ENCODE measurements at regions not wholly inside any gene's neighbourhood (a gene's known extent, or its start where the extent isn't known, plus 50 kb on each side); places are given as distances from the start of the nearest gene placed in this dataset.

- no peaks in the 10 kb centered on the region for H3F3A ChIP-seq (ENCODE audit: insufficient read depth, low read length, poor library complexity, severe bottlenecking)
- H3K27ac ChIP-seq (ENCODE audit: low read length) = no peak overlapping the region
- no peak overlapping the region for H2AFZ ChIP-seq (ENCODE audit: low read depth, low read length)
- H3K9ac ChIP-seq (ENCODE audit: low read length) = no peak overlapping the region
- no peaks in the 10 kb centered on the region for H3K36me3 ChIP-seq (ENCODE audit: insufficient read depth, low read length)
- no peaks in the 10 kb centered on the region for H4K20me1 ChIP-seq (ENCODE audit: insufficient read depth)
- no peaks in the 10 kb centered on the region for H3K27me3 ChIP-seq (ENCODE audit: insufficient read depth, low read depth, low read length)
- H3K79me2 ChIP-seq (replicated peaks; ENCODE audit: insufficient read depth, low read length) = no peaks in the 10 kb centered on the region
- H3K9me3 ChIP-seq (ENCODE audit: low read length) = no peaks in the 10 kb centered on the region
- TF ChIP-seq, protein P1, sequence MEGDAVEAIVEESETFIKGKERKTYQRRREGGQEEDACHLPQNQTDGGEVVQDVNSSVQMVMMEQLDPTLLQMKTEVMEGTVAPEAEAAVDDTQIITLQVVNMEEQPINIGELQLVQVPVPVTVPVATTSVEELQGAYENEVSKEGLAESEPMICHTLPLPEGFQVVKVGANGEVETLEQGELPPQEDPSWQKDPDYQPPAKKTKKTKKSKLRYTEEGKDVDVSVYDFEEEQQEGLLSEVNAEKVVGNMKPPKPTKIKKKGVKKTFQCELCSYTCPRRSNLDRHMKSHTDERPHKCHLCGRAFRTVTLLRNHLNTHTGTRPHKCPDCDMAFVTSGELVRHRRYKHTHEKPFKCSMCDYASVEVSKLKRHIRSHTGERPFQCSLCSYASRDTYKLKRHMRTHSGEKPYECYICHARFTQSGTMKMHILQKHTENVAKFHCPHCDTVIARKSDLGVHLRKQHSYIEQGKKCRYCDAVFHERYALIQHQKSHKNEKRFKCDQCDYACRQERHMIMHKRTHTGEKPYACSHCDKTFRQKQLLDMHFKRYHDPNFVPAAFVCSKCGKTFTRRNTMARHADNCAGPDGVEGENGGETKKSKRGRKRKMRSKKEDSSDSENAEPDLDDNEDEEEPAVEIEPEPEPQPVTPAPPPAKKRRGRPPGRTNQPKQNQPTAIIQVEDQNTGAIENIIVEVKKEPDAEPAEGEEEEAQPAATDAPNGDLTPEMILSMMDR (IDR thresholded peaks at IDR 0.05; ENCODE audit: poor library complexity, severe bottlenecking) = no peak
- TF ChIP-seq TAF1 (IDR thresholded peaks at IDR 0.05; ENCODE audit: low read depth) (no peak), MXI1 (conservative IDR thresholded peaks at IDR 0.05; ENCODE audit: poor library complexity, severe bottlenecking) (no peak), EZH2 (IDR thresholded peaks at IDR 0.05; ENCODE audit: borderline replicate concordance, insufficient read depth, low read length, poor library complexity, severe bottlenecking) (no peak), EP300 (conservative IDR thresholded peaks at IDR 0.05; ENCODE audit: poor library complexity, severe bottlenecking) (no peak), SMC3 (conservative IDR thresholded peaks at IDR 0.05; ENCODE audit: poor library complexity) (no peak), RAD21 (conservative IDR thresholded peaks at IDR 0.05) (no peak), POLR2AphosphoS5 (IDR thresholded peaks at IDR 0.05) (no peak)
- TF ChIP-seq, protein P2, sequence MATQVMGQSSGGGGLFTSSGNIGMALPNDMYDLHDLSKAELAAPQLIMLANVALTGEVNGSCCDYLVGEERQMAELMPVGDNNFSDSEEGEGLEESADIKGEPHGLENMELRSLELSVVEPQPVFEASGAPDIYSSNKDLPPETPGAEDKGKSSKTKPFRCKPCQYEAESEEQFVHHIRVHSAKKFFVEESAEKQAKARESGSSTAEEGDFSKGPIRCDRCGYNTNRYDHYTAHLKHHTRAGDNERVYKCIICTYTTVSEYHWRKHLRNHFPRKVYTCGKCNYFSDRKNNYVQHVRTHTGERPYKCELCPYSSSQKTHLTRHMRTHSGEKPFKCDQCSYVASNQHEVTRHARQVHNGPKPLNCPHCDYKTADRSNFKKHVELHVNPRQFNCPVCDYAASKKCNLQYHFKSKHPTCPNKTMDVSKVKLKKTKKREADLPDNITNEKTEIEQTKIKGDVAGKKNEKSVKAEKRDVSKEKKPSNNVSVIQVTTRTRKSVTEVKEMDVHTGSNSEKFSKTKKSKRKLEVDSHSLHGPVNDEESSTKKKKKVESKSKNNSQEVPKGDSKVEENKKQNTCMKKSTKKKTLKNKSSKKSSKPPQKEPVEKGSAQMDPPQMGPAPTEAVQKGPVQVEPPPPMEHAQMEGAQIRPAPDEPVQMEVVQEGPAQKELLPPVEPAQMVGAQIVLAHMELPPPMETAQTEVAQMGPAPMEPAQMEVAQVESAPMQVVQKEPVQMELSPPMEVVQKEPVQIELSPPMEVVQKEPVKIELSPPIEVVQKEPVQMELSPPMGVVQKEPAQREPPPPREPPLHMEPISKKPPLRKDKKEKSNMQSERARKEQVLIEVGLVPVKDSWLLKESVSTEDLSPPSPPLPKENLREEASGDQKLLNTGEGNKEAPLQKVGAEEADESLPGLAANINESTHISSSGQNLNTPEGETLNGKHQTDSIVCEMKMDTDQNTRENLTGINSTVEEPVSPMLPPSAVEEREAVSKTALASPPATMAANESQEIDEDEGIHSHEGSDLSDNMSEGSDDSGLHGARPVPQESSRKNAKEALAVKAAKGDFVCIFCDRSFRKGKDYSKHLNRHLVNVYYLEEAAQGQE (IDR thresholded peaks at IDR 0.05; ENCODE audit: borderline replicate concordance) = no peak
- no peak overlapping the region for H3K4me3 ChIP-seq (ENCODE audit: low read length)
- H3K4me2 ChIP-seq (ENCODE audit: low read length) = no peak overlapping the region
- no peaks in the 10 kb centered on the region for H3K9me2 ChIP-seq (ENCODE audit: insufficient read depth, low read length)
These were observed 124.3 kb upstream of the PDE1C start for GRCh38 chr7:32194537-32194936.

DNA sequence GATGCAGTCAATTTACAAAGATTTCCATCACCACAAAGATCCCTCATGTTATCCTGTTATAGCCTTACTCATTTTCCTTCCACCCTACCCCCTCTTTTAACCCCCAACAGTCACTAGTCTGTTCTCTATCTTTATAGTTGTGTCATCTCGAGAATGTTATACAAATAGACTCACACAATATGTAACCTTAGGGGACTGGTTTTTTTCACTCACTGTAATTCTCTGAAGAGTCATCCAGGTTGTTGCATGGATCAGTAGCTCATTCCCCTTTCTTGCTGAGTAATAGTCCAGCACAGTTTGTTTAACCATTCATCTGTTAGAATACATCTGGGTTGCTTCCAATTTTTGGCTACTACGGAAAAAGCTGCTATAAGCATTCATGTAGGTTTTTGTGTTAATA lies 121.1 kb upstream of the PDE1C start:
- Histone ChIP-seq H3K4me2 (ENCODE audit: low read length) (no peak overlapping the region), H3K4me3 (ENCODE audit: low read length) (no peak overlapping the region), H3F3A (ENCODE audit: insufficient read depth, low read length, poor library complexity, severe bottlenecking) (no peaks in the 10 kb centered on the region), H3K9ac (ENCODE audit: low read length) (no peak overlapping the region), H3K36me3 (ENCODE audit: insufficient read depth, low read length) (no peaks in the 10 kb centered on the region), H3K9me3 (ENCODE audit: low read length) (no peaks in the 10 kb centered on the region), H3K27ac (ENCODE audit: low read length) (no peak overlapping the region), H2AFZ (ENCODE audit: low read depth, low read length) (no peak overlapping the region), H3K79me2 (replicated peaks; ENCODE audit: insufficient read depth, low read length) (no peaks in the 10 kb centered on the region), H4K20me1 (ENCODE audit: insufficient read depth) (no peaks in the 10 kb centered on the region), H3K27me3 (ENCODE audit: insufficient read depth, low read depth, low read length) (no peaks in the 10 kb centered on the region), H3K9me2 (ENCODE audit: insufficient read depth, low read length) (no peaks in the 10 kb centered on the region)
- TF ChIP-seq TAF1 (IDR thresholded peaks at IDR 0.05; ENCODE audit: low read depth) (no peak), EZH2 (IDR thresholded peaks at IDR 0.05; ENCODE audit: borderline replicate concordance, insufficient read depth, low read length, poor library complexity, severe bottlenecking) (no peak), SMC3 (conservative IDR thresholded peaks at IDR 0.05; ENCODE audit: poor library complexity) (no peak), RAD21 (conservative IDR thresholded peaks at IDR 0.05) (no peak), MXI1 (conservative IDR thresholded peaks at IDR 0.05; ENCODE audit: poor library complexity, severe bottlenecking) (no peak), EP300 (conservative IDR thresholded peaks at IDR 0.05; ENCODE audit: poor library complexity, severe bottlenecking) (no peak), POLR2AphosphoS5 (IDR thresholded peaks at IDR 0.05) (no peak)
- TF ChIP-seq, protein P2 (IDR thresholded peaks at IDR 0.05; ENCODE audit: borderline replicate concordance) = no peak
- TF ChIP-seq, protein P1 (IDR thresholded peaks at IDR 0.05; ENCODE audit: poor library complexity, severe bottlenecking) = no peak

All from neural cell (in vitro differentiated cells).